Mucosa of rectum (tissue), 2 donors: ENCODE measurements at regions not wholly inside any gene's neighbourhood (a gene's known extent, or its start where the extent isn't known, plus 50 kb on each side); places are given as distances from the start of the nearest gene placed in this dataset.
A peak's percentile ranks its signal among the peaks of the same experiment; 100 is the strongest.

ENCODE experiments used
- H3K27ac ChIP-seq, 2 donors: one replicate each; pipeline ENCODE4 v1.7.0; 2013; ENCODE audit warnings: inconsistent platforms in 2 of 2, low read depth in 2 of 2, low read length in 2 of 2
- H3K27me3 ChIP-seq, 2 donors: one replicate each; pipeline ENCODE4 v1.7.0; 2013; ENCODE audit warnings: low read length in 2 of 2; ENCODE audit not compliant: control insufficient read depth in 2 of 2, insufficient read depth in 2 of 2
- H3K36me3 ChIP-seq, 2 donors: one replicate each; pipeline ENCODE4 v1.7.0; 2013; ENCODE audit warnings: low read length in 2 of 2; ENCODE audit not compliant: control insufficient read depth in 2 of 2, insufficient read depth in 2 of 2
- H3K4me1 ChIP-seq, 2 donors: one replicate each; pipeline ENCODE4 v1.7.0; 2013; ENCODE audit warnings: low read length in 2 of 2, mild to moderate bottlenecking in 1 of 2; ENCODE audit not compliant: control insufficient read depth in 2 of 2, insufficient read depth in 2 of 2
- H3K4me3 ChIP-seq, 2 donors: one replicate each; pipeline ENCODE4 v1.7.0; 2013; ENCODE audit warnings: low read length in 2 of 2
- H3K9ac ChIP-seq, 2 donors: one replicate each; pipeline ENCODE4 v1.7.0; 2013; ENCODE audit warnings: low read length in 2 of 2, low read depth in 1 of 2, mild to moderate bottlenecking in 1 of 2
- H3K9me3 ChIP-seq, 2 donors: one replicate each; pipeline ENCODE4 v1.7.0; 2013; ENCODE audit warnings: low read length in 2 of 2; ENCODE audit not compliant: control insufficient read depth in 2 of 2
- donor health status: healthy.
- donor health status: Normal muscosa, but diverticular disease.

DNA sequence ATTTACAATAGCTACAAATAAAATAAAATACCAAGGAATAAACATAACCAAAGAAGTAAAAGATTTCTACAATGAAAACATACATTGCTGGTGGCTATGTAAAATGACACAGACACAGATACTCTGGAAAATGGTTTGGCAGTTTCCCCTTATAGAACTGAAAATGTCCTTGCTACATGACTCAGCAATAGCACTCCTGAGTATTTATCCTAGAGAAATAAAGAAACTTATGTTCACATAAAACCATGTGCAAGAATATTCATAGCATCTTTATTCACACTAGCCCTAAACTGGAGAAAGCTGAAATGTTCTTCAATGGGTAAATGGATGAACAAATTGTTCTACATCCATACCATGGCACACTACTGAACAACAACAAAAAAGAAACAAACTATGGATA, 100.2 kb upstream of the RFC3 start:
- Histone ChIP-seq H3K4me3 (no peak overlapping the region), H3K36me3 (no peaks in the 10 kb centered on the region), H3K9ac (no peak overlapping the region), H3K27ac (no peak overlapping the region), H3K9me3 (no peaks in the 10 kb centered on the region), H3K27me3 (no peaks in the 10 kb centered on the region), H3K4me1 (peaks cover 0 to 3% of the 10 kb centered on the region in 2 donors)

DNA sequence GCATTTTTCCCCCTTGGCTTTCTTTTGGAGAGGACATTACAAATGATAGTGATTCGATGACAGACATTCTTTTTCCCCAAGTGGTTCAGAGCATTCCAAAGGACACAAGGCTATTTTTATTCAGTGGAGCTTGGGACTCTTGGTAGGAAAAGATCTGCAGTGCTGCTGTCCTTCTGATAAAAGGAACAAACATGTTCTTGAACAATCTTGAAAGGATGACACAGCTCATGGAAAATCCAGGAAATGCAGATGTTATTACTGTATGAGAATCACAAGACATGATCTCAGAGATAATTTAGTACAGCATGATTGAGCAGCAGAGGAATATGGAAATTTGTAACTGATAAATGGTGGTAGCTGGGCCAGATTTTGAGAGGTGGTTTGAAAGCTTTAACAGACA, 96.2 kb upstream of the RFC3 start:
- Histone ChIP-seq H3K27me3 (no peaks in the 10 kb centered on the region), H3K4me3 (no peak overlapping the region), H3K4me1 (peaks cover 0 to 13% of the 10 kb centered on the region in 2 donors), H3K36me3 (no peaks in the 10 kb centered on the region), H3K9ac (no peak overlapping the region), H3K9me3 (no peaks in the 10 kb centered on the region), H3K27ac (peak overlapping the region in 1 of 2 donors; percentile 26)

GRCh38 chr13:33722216-33722915, 95.6 kb upstream of the RFC3 start:
- Histone ChIP-seq H3K27ac (peak overlapping the region in 1 of 2 donors; percentile 21), H3K9me3 (no peaks in the 10 kb centered on the region), H3K27me3 (no peaks in the 10 kb centered on the region), H3K4me3 (no peak overlapping the region), H3K36me3 (no peaks in the 10 kb centered on the region), H3K4me1 (peaks cover 0 to 13% of the 10 kb centered on the region in 2 donors), H3K9ac (no peak overlapping the region)

GRCh38 chr13:33723365-33723764, 94.6 kb upstream of the RFC3 start:
- H3K4me1 ChIP-seq = peaks cover 0 to 13% of the 10 kb centered on the region in 2 donors
- no peak overlapping the region for H3K4me3 ChIP-seq
- no peaks in the 10 kb centered on the region for H3K36me3 ChIP-seq
- H3K27ac ChIP-seq = peak overlapping the region in 1 of 2 donors; percentile 21
- H3K27me3 ChIP-seq = no peaks in the 10 kb centered on the region
- H3K9ac ChIP-seq = no peak overlapping the region
- H3K9me3 ChIP-seq = no peaks in the 10 kb centered on the region

- Histone ChIP-seq H3K36me3 (no peaks in the 10 kb centered on the region), H3K4me1 (peaks cover 0 to 13% of the 10 kb centered on the region in 2 donors), H3K27me3 (no peaks in the 10 kb centered on the region), H3K9me3 (no peaks in the 10 kb centered on the region), H3K9ac (no peak overlapping the region), H3K4me3 (no peak overlapping the region), H3K27ac (no peak overlapping the region)
Observed at GRCh38 chr13:33723772-33724435, 94.0 kb upstream of the RFC3 start.

GRCh38 chr13:33725340-33725739, 92.6 kb upstream of the RFC3 start:
- Histone ChIP-seq H3K9me3 (no peaks in the 10 kb centered on the region), H3K4me3 (no peak overlapping the region), H3K36me3 (no peaks in the 10 kb centered on the region), H3K27me3 (no peaks in the 10 kb centered on the region), H3K4me1 (peaks cover 0 to 13% of the 10 kb centered on the region in 2 donors), H3K27ac (no peak overlapping the region), H3K9ac (no peak overlapping the region)

- H3K9ac ChIP-seq = no peak overlapping the region
- no peaks in the 10 kb centered on the region for H3K9me3 ChIP-seq
- H3K27me3 ChIP-seq = no peaks in the 10 kb centered on the region
- H3K4me3 ChIP-seq = no peak overlapping the region
- peaks cover 0 to 11% of the 10 kb centered on the region in 2 donors for H3K4me1 ChIP-seq
- no peaks in the 10 kb centered on the region for H3K36me3 ChIP-seq
- H3K27ac ChIP-seq = no peak overlapping the region
Observed at GRCh38 chr13:33727297-33728083, 90.5 kb upstream of the RFC3 start.

DNA sequence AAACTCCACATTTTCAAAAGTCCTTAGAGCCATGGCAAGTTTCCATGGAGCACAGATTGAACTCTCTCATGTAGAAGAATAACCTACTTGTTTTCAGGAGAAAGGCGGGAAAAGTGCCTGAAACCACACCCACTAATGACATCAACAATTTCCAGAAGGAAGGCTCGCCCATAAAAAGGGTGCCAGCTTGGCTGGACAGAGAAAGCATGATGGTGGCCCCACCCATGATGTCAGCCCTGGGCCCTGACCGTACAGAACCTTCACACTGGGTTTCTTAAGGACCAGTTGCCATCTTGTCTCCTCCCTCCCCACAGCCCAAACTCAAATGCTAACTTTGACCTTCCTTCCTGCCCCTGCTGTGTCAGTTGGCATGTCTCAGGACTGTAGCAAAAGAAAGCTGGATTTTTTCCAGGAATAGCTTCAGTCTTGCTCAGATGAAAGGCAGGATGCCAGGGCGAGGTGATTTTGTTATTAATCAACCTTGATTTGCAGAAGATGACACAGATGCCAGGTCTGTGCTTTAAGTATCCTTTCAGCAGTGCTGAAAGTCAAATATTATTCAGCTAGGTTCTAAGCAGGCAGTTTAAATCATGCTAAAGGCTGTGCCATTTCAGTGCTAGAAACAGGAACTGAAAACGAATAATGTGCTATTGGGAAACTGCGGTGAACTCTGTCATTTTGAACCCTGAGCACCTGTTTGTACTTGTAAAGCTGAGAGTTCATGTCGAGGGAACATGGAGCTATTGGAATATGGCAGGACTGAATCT, 89.5 kb upstream of the RFC3 start:
- H3K36me3 ChIP-seq = no peaks in the 10 kb centered on the region
- no peak overlapping the region for H3K4me3 ChIP-seq
- H3K27me3 ChIP-seq = no peaks in the 10 kb centered on the region
- no peaks in the 10 kb centered on the region for H3K9me3 ChIP-seq
- peaks cover 0 to 3% of the 10 kb centered on the region in 2 donors for H3K4me1 ChIP-seq
- no peak overlapping the region for H3K9ac ChIP-seq
- H3K27ac ChIP-seq = peak overlapping the region; percentile 25 to 55

- no peak overlapping the region for H3K4me3 ChIP-seq
- no peak overlapping the region for H3K27ac ChIP-seq
- H3K4me1 ChIP-seq = no peaks in the 10 kb centered on the region
- H3K9me3 ChIP-seq = no peaks in the 10 kb centered on the region
- no peaks in the 10 kb centered on the region for H3K27me3 ChIP-seq
- no peak overlapping the region for H3K9ac ChIP-seq
- H3K36me3 ChIP-seq = no peaks in the 10 kb centered on the region
Observed at GRCh38 chr13:33730147-33730546, 87.8 kb upstream of the RFC3 start.
